ENCODE measurements at regions not wholly inside any gene's neighbourhood (a gene's known extent, or its start where the extent isn't known, plus 50 kb on each side); places are given as distances from the start of the nearest gene placed in this dataset.

DNA sequence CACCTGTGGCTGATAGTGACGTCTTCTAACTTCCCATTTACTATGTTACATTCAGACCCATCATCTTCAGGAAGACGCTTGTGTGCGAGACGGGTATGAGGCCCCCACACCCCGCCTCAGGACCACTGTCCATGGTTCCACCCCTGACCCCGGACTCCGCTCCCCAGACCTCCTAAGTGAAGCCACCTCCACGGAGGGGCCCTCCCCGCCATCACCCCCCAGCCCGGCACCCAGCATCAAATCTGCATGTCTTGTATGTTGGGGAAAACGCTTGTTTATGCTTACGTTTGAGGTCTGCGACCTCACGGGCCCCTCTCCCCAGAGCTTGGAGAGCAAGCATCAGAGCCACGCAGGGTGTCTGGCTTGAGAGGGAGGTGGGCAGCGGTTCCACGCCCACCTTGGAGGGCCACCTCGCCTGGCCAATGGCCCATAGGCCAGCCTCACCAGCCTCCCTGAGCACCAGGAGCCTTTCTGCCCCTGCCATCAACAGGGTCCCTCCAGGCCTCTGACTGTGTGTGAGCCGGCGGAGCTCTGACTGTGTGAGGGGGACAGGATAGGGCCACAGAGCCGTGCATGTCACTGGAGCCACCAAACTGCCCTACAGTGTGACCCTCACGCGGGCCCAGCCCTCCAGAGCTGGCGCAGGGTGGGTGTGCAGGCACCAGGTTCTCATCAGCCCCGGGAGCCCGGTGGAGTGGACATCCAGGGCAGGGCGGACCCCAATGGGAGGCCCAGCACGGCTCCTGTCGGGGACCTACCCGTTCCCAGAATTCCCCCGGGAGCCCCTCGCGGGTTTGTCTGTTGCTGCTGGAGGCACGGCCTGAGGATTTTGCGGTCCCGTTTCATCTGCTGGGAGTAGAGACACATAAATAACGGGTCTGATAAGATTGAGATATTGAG, 88.4 kb upstream of the NKX1-1 start:
- no peak overlapping the region for H2AFZ ChIP-seq (ENCODE audit: low read length)
- POLR2A ChIA-PET (ENCODE audit: unreplicated experiment), result no interaction called here
- H4K20me1 ChIP-seq (ENCODE audit: low read length), result no peaks in the 10 kb centered on the region
- TF ChIP-seq EZH2 (IDR thresholded peaks at IDR 0.05; ENCODE audit: low read length, unreplicated experiment), result no peak
- no peak for TF ChIP-seq EZH2phosphoT487 (IDR thresholded peaks at IDR 0.05; ENCODE audit: borderline replicate concordance, low read length)
- TF ChIP-seq, protein P1, sequence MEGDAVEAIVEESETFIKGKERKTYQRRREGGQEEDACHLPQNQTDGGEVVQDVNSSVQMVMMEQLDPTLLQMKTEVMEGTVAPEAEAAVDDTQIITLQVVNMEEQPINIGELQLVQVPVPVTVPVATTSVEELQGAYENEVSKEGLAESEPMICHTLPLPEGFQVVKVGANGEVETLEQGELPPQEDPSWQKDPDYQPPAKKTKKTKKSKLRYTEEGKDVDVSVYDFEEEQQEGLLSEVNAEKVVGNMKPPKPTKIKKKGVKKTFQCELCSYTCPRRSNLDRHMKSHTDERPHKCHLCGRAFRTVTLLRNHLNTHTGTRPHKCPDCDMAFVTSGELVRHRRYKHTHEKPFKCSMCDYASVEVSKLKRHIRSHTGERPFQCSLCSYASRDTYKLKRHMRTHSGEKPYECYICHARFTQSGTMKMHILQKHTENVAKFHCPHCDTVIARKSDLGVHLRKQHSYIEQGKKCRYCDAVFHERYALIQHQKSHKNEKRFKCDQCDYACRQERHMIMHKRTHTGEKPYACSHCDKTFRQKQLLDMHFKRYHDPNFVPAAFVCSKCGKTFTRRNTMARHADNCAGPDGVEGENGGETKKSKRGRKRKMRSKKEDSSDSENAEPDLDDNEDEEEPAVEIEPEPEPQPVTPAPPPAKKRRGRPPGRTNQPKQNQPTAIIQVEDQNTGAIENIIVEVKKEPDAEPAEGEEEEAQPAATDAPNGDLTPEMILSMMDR (conservative IDR thresholded peaks at IDR 0.05; ENCODE audit: low read depth, low read length), result no peak
- no peaks in the 10 kb centered on the region for H3K9me3 ChIP-seq (ENCODE audit: low read length)
- no peaks in the 10 kb centered on the region for H3K79me2 ChIP-seq (ENCODE audit: low read length)
- H3K27me3 ChIP-seq (ENCODE audit: low read length), result peaks cover 43% of the 10 kb centered on the region
- no peaks in the 10 kb centered on the region for H3K9me2 ChIP-seq (replicated peaks; ENCODE audit: low read length)
- CTCF ChIA-PET, result no interaction called here
- DNase-seq (no peak), ATAC-seq (no peak)
- no peaks in the 10 kb centered on the region for H3F3A ChIP-seq (ENCODE audit: low read length, unreplicated experiment)
- intact Hi-C loops (cut with micrococcal nuclease), result no loop called here
- no peaks in the 10 kb centered on the region for H3K36me3 ChIP-seq (ENCODE audit: low read depth, low read length)
- H3K9ac ChIP-seq (ENCODE audit: low read length), result no peak overlapping the region
- no peak overlapping the region for H3K4me2 ChIP-seq (ENCODE audit: low read length)
- H3K4me3 ChIP-seq (ENCODE audit: low read length), result no peak overlapping the region
- BruUV-seq (replicated peaks), result no TSS peak
- H3K4me1 ChIP-seq (ENCODE audit: insufficient read depth, low read length), result no peaks in the 10 kb centered on the region
- no peak overlapping the region for H3K27ac ChIP-seq (ENCODE audit: low read length)

DNA sequence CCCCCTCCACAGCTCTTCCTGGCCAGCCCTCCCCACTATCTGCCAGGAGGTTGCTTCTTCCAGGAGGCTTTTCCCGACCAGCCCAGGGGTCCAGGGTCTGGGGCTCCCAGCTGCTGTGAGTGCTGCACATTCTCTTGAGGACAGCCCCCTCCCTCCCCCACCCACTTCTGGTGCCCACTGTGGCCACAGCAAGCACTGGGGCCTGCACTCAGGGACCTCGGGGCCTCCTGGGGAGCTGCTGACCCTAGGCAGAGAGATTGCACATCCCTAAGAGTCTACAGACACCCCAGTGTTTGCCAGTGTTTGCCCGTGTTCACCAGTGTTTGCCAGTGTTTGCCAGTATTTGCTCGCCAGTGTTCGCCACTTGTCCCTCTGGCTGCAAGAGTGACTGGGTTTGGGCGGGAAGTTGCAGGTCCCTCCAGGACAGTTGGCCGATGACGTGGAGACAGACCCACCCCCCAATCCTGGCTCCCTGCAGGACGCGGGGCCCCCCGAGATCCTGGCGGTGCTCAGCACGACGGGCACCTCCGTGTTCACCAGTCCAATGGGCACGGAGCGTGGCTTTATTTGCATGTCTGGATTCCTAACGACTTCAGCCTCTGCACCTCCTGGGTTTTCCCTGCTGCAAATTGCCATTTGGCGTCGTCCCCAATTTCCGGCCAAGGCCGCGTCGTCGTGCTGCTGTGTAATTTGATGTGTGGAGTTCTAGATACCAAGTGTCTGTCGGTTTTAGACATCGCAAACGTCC, 87.5 kb upstream of the NKX1-1 start:
- Histone ChIP-seq H3K9me3 (ENCODE audit: low read length) (no peaks in the 10 kb centered on the region), H3K4me3 (ENCODE audit: low read length) (no peak overlapping the region), H3K27ac (ENCODE audit: low read length) (no peak overlapping the region), H3K27me3 (ENCODE audit: low read length) (peaks cover 43% of the 10 kb centered on the region), H4K20me1 (ENCODE audit: low read length) (no peaks in the 10 kb centered on the region), H2AFZ (ENCODE audit: low read length) (no peak overlapping the region), H3K9ac (ENCODE audit: low read length) (no peak overlapping the region), H3K36me3 (ENCODE audit: low read depth, low read length) (no peaks in the 10 kb centered on the region), H3F3A (ENCODE audit: low read length, unreplicated experiment) (no peaks in the 10 kb centered on the region), H3K4me1 (ENCODE audit: insufficient read depth, low read length) (no peaks in the 10 kb centered on the region), H3K9me2 (replicated peaks; ENCODE audit: low read length) (no peaks in the 10 kb centered on the region), H3K4me2 (ENCODE audit: low read length) (no peak overlapping the region), H3K79me2 (ENCODE audit: low read length) (no peaks in the 10 kb centered on the region)
- no peak for TF ChIP-seq EZH2phosphoT487 (IDR thresholded peaks at IDR 0.05; ENCODE audit: borderline replicate concordance, low read length)
- DNase-seq (no peak), ATAC-seq (no peak)
- no TSS peak for BruUV-seq (replicated peaks)
- intact Hi-C loops (cut with micrococcal nuclease), result no loop called here
- ChIA-PET POLR2A (ENCODE audit: unreplicated experiment) (no interaction called here), CTCF (no interaction called here)

DNA sequence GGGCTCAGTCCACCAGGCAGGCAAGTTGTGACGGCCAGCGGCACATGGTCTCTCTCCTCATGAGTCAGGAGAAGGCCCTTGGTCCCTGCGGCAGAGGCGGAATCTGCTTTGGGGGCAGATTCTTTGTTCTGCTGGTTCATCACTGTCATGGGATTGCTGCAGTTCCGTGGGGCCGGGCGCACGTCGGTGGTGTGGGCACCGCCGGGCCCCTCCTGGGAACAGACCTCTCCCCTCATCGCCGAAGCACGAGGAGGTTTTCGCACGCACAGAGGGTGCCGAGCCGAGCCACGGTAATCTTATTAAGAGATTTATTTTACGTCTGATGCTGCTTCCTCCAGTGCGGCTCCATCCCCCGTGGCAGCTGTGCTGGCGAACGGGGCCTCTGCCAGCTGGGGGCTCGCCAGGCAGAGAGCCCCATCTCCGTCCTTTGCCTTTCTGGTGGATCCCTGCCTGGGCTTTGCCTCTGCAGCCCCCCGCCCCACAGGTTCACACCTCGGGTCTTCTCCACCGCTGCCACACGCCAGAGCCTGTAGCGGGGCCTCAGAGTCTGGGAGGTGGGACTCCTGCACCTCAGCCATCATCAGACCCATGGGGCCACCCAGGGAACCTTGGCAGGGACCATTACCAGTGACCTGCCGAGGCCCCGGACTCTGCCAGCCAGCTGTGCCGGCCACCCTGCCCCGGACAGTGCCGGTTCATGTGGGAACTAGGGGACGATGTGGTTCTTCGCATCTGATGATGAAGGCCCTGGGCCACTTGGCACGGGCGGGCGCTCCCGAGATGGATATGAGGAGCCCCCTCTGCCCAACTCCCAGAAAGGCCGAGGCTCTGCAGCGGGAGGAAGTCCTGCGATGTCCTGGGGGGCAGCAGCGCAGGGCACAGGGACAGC, 86.7 kb upstream of the NKX1-1 start:
- H3K79me2 ChIP-seq (ENCODE audit: low read length), result no peaks in the 10 kb centered on the region
- intact Hi-C loops (cut with micrococcal nuclease), result no loop called here
- H3K4me1 ChIP-seq (ENCODE audit: insufficient read depth, low read length), result no peaks in the 10 kb centered on the region
- no peaks in the 10 kb centered on the region for H3K9me3 ChIP-seq (ENCODE audit: low read length)
- no peaks in the 10 kb centered on the region for H4K20me1 ChIP-seq (ENCODE audit: low read length)
- ChIA-PET POLR2A (ENCODE audit: unreplicated experiment) (no interaction called here), CTCF (no interaction called here)
- no peak overlapping the region for H2AFZ ChIP-seq (ENCODE audit: low read length)
- no peaks in the 10 kb centered on the region for H3F3A ChIP-seq (ENCODE audit: low read length, unreplicated experiment)
- H3K4me3 ChIP-seq (ENCODE audit: low read length), result no peak overlapping the region
- peaks cover 43% of the 10 kb centered on the region for H3K27me3 ChIP-seq (ENCODE audit: low read length)
- no peak overlapping the region for H3K4me2 ChIP-seq (ENCODE audit: low read length)
- H3K9me2 ChIP-seq (replicated peaks; ENCODE audit: low read length), result no peaks in the 10 kb centered on the region
- no TSS peak for BruUV-seq (replicated peaks)
- no peak for ATAC-seq
- no peak for DNase-seq
- no peak overlapping the region for H3K27ac ChIP-seq (ENCODE audit: low read length)
- H3K9ac ChIP-seq (ENCODE audit: low read length), result no peak overlapping the region
- H3K36me3 ChIP-seq (ENCODE audit: low read depth, low read length), result no peaks in the 10 kb centered on the region
- TF ChIP-seq EZH2phosphoT487 (IDR thresholded peaks at IDR 0.05; ENCODE audit: borderline replicate concordance, low read length), result no peak
- TF ChIP-seq, protein P1 (conservative IDR thresholded peaks at IDR 0.05; ENCODE audit: low read depth, low read length), result no peak
- no peak for TF ChIP-seq EZH2 (IDR thresholded peaks at IDR 0.05; ENCODE audit: low read length, unreplicated experiment)

Data from PC-3 (cell line).